HG03025 (cell line): ENCODE measurements at regions not wholly inside any gene's neighbourhood (a gene's known extent, or its start where the extent isn't known, plus 50 kb on each side); places are given as distances from the start of the nearest gene placed in this dataset.

Experiments
- ATAC-seq: cut with Tn5 transposase; IDR thresholded peaks from one replicate; pipeline ENCODE4 v1.9.1; 2021; ENCODE audit warnings: mild to moderate bottlenecking, moderate library complexity; ENCODE audit not compliant: unreplicated experiment, low FRiP score

DNA sequence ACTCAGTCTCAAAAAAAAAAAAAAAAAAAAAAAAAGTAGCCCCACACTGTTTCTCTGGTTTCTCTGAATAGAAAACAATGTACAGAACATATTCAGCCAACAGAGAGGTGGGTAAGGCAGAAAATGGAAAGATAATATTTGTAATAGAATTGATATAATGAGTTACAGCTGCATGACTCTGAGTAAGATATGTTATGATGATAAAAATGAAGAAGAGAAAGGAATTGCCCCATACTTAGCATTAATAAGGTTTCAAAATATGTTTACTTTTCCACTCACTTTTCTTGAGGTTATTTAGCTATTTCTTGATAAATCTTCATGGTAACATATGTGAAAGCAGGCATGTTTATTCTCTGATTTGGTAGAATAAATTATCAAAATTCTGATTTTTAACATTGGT lies 100.9 kb upstream of the ROBO2 start:
- ATAC-seq = no peak

DNA sequence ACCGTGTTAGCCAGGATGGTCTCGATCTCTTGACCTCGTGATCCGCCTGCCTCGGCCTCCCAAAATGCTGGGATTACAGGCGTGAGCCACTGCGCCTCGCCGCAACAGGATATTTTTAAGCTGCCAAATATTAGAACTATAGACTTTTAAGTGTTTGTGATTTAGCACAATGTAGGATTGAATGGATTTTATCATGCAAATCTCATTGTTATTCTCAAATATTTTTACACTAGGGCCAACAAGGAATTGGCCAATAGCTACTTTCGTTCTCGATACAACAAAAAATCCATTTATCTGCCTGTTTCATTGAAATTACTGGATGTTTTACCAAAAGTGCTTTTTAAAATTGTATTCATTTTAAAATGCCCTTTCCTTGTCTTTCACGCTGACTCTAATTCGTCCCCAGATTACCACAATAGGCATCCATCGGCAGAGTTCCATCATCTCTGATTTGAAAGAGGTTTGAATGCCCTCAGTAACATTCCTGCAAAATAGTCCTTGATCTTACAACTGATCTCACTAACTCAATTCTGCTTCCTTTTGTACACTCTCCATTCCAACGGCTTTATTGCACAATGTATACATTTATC lies 99.6 kb upstream of the ROBO2 start:
- ATAC-seq = no peak

DNA sequence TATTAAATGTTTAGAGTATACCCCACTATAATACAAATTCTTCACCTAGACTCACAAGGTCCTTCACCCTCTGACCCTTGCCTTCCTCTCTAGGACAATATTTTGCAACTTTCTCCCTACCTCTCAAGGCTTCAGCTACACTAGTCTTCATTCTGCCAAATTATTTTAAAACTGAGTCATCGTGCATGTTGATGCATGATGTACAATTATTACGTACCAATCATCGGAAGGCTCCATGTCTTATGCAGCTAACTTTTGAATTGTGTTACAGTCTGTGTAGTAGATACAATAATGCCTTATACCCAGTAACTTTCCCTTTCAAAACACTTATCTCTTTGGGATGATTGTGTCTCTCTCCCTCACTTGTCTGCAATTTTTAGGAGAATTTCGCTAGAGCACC lies 98.5 kb upstream of the ROBO2 start:
- no peak for ATAC-seq

DNA sequence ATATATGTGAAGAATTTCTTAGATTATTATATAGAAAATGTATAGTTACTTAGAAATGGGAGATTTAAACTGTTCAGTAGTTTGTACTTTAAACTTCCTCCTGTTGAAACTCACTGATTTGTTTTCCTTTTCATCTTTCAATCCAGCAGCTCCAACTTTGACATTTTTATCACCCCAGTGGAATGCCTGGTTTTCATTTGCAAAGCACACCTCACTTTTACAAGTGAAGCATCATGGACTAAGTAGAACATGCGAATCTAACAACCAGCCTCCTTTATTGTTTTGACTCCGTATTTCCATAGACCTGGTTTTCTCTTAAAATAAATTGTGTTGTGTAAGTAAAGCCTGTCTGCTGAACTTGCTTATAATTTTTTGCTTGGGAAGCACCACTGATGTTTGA lies 97.8 kb upstream of the ROBO2 start:
- no peak for ATAC-seq

DNA sequence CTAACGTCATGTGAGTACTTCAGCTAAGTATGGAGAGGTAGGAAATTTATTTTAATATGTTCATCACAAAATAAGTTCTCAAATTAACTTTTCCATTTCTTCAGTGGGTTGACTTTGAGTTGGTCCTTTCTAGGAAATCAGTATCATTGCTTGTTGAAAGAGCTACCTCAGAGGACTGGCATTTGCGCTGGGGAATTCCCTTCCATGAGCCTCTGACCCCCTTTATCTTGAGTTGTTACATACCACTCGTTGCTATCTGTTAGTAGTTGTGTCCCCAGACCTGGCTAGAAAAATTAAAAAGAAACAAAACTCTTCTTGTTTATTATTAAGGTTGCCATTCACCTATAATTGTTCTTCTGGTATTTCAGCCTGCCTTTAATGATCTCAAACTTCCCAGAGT lies 96.8 kb upstream of the ROBO2 start:
- ATAC-seq = no peak

DNA sequence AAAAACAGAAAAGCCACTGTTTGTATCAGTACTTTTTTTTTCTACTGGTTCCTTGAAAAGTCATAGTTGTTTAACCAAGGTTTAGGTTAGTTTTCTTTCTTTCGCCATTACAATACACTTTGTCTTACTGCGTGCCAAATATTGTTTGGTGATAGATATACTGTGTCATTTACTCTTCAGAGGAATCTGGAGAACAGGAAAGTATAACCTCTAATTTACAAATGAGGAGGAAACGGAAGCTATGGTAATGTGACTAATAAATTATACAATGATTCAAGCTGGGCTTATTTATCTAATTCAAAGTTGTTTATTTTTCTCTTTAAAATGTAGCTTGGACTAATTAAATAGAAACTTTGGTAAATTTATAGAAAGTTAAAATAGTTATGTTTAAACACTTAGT lies 96.2 kb upstream of the ROBO2 start:
- ATAC-seq = no peak

DNA sequence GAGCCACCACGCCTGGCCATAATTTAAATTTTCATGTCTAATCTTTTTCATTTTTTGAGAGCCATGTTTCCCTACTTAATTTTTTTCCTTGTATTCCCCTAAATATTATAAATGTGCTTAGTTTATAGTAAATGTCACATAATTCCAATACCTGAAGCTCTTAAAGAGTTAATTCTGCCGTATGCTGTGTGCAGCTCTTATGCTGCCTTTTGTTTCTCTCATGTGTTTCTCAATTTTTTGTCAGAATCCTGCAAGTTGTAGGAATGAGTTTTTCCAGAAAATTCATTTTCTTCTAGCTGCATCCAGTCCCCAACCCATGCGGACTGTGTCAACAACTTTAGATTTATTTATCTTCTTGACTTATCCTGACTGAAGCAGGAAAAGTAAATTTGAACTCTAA lies 90.9 kb upstream of the ROBO2 start:
- no peak for ATAC-seq

DNA sequence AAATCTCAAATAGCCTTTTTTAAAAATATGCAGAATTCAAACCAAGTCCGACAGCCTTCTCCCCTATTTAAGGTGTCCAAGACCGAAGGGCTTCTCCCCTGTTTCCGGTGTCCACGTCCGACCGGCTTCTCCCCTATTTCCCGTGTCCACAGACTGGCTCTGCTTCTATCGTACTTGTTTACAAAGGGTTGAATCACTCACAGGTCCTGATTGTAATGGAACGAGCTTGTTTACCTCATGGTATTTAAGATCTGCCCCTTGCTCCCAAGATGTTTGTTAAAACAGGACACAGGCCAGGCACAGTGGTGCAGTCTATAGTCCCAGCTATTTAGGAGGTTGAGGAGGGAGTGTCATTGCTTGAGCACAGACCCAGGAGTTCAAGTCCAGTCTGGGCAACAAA lies 90.4 kb upstream of the ROBO2 start:
- no peak for ATAC-seq

DNA sequence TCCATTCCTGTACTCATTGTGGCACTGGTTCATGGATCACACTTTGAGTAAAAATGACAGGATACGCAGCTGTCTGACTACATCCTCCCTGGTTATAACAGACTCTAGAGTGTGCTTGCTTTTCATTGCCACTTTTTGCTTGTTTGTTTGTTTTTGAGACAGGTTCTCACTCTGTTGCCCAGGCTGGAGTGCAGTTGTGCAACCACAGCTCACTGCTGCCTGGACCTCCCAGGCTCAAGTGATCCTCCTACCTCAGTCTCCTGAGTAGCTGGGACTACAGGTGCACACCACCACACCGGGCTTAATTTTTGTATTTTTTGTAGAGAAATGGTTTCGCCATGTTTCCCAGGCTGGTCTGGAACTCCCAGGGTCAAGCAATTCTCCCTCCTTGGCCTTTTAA lies 89.3 kb upstream of the ROBO2 start:
- ATAC-seq = no peak

DNA sequence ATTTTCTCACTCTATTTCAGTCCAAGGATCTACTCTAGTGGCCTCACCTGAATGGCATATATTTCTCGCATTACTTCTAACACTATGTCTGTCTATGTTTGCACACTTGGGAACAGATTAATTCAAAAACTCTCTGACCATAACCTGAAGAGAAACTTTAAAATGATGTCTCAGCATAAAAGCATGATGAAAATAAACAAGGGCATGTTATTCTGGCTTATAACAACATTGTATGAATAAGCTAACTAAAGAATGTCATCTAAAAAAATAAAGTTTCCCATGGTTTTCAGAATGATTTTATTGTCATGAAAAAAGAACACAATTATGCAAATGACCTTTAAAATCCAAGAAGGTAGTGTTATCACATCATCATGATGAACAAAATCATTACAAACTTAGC lies 85.5 kb upstream of the ROBO2 start:
- ATAC-seq = no peak

DNA sequence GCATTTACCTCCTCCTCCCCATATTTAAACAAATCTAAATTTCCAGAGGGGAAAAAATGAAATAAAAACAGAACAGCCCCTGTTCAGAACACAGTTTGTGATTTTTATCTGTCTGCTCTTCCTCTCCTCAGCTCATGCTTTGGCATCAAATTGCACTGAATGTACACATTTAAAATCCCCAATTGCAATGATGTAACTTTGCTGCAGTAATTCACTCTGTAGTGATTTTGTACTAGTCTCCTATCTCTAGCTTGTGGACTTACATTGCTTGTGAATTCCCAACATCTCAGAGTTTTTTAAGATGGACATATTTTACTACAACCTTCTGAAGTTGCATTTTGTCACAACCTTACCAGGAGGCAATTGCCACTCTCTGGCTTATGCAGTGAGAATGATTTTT lies 81.6 kb upstream of the ROBO2 start:
- no peak for ATAC-seq

DNA sequence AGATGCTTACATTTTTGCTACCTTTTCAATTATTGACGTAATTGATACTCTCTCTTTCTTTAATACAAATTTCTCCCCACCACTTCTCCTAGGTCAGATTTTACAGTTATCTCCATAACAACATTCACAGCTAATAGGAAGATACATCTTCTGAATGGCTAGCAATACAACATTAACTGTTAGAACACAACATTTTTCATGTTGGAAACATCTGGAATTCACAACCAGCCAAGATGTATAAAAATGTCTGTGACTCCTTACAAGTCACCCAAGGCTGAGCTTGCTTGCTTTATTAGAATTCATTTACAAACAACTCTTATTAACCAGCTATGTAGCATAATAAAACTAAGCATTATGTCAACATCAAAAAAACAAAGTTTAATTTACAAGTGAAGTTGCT lies 81.0 kb upstream of the ROBO2 start:
- no peak for ATAC-seq

DNA sequence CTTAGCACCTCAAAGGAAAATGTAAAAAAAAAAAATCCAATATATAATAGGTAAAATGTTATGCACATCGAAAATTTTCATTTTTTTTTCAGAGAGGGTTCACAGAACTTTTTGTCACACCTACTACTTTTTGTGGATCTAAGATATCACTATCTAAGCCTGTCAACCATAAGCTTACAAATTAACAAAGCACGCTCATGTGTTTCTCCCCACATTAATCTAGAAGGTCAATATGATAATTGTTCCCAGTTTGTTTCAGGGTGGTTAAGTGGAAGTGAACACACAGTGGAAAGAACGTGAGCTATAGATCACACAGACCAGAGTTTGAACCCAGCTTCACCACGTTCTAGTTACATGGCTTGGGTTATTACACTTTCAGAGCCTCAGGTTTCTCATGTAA lies 78.6 kb upstream of the ROBO2 start:
- ATAC-seq = no peak

DNA sequence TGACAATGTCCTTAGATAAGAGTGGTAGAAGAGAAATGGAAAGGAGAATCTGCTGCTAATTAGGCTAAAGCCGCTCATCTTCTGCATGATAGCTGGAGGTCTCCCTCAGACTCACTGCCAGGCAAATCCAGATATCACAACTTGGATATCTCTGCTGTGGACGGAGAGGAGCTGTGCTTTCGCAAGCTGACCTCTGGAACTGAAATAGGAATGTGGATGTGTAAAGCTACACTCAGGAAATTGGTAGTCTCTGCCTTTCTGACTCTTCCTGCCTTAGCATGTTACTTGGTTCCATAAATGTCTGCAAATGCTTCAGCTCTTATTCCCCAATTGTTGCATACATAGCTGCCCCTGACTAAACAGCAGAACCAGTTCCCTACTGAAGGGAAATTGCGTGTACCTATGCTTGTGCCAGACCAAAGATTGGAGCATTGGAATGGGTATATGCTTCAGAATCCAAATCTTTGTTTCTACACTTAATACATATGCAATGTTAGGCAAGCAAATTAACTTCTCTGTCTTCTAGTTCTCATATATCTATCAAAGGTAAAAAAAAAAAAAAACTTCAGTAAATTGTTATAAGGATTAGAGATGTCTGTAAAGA lies 74.7 kb upstream of the ROBO2 start:
- ATAC-seq = no peak

DNA sequence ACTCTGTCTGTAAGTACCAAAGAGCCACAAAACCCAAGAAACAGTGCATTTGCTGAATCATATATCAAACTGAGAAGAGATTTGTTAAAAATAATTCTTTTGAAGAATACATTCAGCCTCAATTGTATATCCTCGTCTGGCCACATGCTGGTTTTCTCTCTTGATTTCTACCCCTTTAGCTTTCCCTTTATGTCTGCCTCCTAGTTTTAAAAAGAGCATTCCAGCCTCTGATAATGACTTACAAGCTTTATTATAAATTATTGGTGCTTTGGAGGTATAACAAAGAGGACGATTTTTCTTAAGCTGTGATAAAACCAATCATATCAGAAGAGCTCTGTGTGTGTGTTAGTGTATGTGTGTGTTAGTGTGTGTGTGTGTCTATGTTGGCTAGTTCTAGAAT lies 70.4 kb upstream of the ROBO2 start:
- no peak for ATAC-seq

DNA sequence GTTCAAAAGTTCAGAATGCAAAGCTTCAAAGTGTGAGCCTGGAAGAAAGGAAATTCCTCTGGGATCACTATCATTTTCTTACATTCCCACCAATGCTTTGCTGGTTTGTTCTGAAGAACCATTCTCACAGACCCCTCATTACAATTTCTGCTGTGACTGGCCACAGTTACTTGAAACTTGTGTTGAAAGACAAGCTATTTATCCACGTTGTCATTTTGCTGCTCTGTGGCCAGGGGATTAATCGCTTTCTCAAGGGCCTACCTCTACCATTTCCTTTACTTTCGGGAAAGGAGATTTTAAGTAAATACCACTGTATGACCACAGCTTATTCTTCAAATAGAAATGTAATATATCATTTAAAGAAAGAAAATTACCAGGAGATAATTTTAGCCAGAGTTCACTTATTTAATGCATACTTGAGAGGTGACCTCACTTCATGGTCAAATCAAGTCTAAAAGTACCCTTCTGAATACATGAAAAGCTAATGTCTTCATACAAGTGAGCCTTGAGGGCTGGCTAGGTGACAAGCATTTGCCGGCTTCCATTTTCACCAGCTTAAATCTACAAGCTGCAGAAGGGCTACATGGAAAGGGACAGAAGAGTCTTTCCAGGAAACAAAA lies 69.8 kb upstream of the ROBO2 start:
- no peak for ATAC-seq

DNA sequence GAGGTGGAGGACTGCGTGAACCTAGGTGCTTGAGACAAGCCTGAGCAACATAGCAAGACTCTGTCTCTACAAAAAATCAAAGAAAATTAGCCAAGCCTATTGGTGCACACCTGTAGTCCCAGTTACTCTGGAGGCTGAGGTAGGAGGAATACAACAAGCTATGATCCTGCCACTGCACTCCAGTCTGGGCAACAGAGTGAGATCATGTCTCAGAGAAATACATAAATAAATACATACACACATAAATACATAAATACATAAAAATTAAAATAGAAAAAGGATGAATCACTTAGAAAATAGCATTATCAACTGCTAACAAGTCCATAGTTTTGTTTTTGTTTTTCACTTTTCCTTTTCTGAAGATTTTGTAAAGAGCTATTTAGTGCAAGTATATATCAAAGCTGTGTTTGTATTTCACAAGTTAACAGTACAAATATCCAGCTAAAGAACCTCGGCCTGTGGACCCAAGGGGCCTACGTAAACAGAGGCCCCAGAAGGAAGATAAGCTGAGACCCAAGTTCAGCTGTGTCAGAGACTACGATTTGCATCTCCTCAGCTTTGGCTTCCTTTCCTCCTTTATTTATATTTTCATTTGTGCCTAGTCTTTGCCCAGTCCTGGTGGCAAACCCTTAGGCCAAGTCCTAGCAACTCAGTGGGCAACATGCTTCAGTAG lies 67.1 kb upstream of the ROBO2 start:
- ATAC-seq = no peak

DNA sequence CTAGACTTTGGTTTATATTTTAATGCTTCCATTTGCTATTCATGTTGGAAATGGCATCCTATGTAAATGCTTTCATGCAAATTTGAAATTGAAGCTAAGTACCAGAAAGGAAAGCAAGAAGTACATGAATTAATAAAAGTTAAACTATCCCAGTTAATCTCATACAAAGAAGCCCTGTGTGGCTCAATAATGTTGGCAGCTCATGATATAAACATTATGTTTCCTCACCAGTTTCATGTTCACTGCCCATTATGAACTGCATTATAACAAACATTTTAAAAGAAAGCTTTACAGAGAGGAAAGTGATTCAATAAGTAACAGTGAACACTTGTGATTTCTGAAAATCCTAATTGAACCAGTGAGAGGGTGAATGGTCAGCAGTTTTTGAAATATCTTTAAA lies 62.9 kb upstream of the ROBO2 start:
- no peak for ATAC-seq

DNA sequence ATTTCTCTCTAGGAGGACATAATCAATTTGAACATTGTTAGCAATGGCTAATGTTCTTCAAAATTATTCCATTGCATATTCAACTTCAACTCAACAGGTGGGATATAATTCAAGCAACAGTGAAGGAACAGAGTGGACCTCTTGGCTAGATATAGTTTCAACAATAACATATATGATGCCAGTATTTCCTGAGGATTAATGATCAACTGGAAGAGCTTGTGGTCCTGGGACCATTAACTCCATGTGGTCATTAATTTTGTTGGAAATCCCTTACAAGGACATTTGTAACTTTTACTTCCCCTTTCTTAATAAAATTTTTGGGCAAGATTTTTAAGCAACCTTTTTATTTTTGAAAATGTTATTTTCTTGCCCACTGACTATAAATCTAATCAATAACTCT lies 54.3 kb upstream of the ROBO2 start:
- no peak for ATAC-seq

DNA sequence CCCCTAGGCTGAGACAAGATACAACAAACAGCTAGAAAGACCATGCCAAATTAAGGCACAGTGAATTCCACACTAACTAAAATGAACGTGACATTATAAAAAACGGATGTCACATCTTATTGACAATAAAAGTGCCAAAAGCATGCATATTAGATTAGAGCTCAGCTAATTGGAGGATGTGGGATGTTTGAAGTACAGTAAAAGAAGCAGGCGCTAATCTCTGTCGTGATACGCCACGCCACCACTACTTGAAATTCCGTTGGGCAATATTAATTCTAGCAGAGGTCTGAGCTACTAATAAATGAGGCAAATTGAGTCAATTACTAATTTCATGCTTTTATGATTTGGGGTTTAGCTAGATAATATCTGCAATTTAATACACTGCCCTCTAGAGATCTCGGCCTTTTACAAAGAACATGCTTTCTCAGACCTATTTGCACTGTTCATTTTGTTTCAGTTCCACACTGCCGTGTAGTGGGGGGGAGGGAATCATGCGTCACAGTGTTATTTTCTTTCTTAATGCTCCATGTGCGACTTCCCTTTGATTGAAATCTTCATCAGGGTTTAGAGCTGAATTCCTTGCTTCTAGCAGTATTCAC lies 52.9 kb upstream of the ROBO2 start:
- ATAC-seq = no peak
